ENCODE measurements at regions not wholly inside any gene's neighbourhood (a gene's known extent, or its start where the extent isn't known, plus 50 kb on each side); places are given as distances from the start of the nearest gene placed in this dataset.

GRCh38 chr3:67204951-67205350, 206.8 kb downstream of the KBTBD8 start:
- TF ChIP-seq, protein P1, sequence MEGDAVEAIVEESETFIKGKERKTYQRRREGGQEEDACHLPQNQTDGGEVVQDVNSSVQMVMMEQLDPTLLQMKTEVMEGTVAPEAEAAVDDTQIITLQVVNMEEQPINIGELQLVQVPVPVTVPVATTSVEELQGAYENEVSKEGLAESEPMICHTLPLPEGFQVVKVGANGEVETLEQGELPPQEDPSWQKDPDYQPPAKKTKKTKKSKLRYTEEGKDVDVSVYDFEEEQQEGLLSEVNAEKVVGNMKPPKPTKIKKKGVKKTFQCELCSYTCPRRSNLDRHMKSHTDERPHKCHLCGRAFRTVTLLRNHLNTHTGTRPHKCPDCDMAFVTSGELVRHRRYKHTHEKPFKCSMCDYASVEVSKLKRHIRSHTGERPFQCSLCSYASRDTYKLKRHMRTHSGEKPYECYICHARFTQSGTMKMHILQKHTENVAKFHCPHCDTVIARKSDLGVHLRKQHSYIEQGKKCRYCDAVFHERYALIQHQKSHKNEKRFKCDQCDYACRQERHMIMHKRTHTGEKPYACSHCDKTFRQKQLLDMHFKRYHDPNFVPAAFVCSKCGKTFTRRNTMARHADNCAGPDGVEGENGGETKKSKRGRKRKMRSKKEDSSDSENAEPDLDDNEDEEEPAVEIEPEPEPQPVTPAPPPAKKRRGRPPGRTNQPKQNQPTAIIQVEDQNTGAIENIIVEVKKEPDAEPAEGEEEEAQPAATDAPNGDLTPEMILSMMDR (IDR thresholded peaks at IDR 0.05; ENCODE audit: control insufficient read depth, extremely low read depth, insufficient read depth), result no peak
- DNase-seq (ENCODE audit: low read depth), result no peak
- H3K4me3 ChIP-seq (ENCODE audit: low read depth, low read length), result no peak overlapping the region

DNA sequence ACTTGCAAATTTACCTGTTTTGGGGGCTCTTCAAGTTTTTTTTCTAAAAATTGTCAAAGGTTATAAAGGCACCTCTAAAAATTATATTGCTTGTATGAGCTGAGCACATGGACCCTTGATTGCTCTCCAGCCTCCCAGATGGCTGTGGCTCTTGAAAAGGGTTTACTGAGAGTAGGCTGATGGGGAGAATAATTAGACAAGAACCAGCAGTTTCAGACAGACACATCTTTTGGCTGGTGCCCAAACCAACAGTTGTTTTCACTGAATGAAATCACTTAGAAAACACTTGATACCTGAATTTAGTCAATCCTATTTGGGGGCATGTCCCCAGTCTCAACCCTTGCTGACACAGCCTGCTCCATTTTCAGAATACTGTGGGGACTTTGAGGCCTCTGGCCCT, 217.6 kb downstream of the KBTBD8 start:
- no peak overlapping the region for H3K4me3 ChIP-seq (ENCODE audit: low read depth, low read length)
- TF ChIP-seq, protein P1 (IDR thresholded peaks at IDR 0.05; ENCODE audit: control insufficient read depth, extremely low read depth, insufficient read depth), result no peak
- no peak for DNase-seq (ENCODE audit: low read depth)

DNA sequence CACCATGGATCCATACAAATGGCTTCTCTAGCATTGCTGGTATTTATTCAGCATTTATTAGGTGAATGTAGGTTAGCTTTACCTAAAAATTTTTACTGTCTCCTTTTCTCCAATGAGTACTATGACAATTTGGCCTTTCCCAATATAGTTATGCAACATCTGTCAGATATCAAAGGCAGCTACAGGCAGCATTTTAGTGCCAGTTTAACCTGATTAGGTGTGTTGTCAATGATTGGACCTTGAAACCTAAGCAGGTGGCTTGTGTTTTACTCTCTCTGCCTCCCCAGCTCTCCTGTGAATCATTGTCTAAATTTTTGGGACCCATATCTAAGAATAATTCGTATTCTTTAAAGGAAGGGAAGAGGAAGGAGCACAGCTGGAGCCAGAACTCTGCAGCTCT, 228.9 kb downstream of the KBTBD8 start:
- H3K4me3 ChIP-seq (ENCODE audit: low read depth, low read length), result no peak overlapping the region
- TF ChIP-seq, protein P1 (IDR thresholded peaks at IDR 0.05; ENCODE audit: control insufficient read depth, extremely low read depth, insufficient read depth), result no peak
- no peak for DNase-seq (ENCODE audit: low read depth)

- H3K4me3 ChIP-seq (ENCODE audit: low read depth, low read length), result no peak overlapping the region
- TF ChIP-seq, protein P1 (IDR thresholded peaks at IDR 0.05; ENCODE audit: control insufficient read depth, extremely low read depth, insufficient read depth), result no peak
- no peak for DNase-seq (ENCODE audit: low read depth)
These were observed 230.0 kb downstream of the KBTBD8 start for GRCh38 chr3:67228136-67228535.

DNA sequence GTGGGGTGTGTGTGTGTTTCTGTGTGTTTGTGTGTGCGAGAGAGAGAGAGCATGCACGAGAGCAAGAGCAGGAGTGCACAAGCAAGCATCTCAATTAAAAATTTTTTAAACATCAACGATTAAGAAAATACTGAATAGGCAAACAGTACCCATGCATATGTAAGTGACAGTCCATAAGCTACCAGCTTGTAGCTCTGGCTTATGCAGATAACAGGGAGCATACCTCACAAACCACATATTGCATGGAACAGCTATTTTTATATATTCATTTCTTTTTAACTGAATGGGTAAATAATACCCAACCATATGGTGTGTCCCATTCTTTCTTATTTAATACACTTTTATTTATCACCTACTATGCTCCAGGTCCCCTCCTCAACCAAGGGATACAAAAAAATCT, 234.5 kb downstream of the KBTBD8 start:
- TF ChIP-seq, protein P1 (IDR thresholded peaks at IDR 0.05; ENCODE audit: control insufficient read depth, extremely low read depth, insufficient read depth), result no peak
- no peak for DNase-seq (ENCODE audit: low read depth)
- H3K4me3 ChIP-seq (ENCODE audit: low read depth, low read length), result no peak overlapping the region

- no peak for DNase-seq (ENCODE audit: low read depth)
- TF ChIP-seq, protein P1 (IDR thresholded peaks at IDR 0.05; ENCODE audit: control insufficient read depth, extremely low read depth, insufficient read depth), result no peak
- no peak overlapping the region for H3K4me3 ChIP-seq (ENCODE audit: low read depth, low read length)
These were observed 241.2 kb downstream of the KBTBD8 start for GRCh38 chr3:67239353-67239752.

DNA sequence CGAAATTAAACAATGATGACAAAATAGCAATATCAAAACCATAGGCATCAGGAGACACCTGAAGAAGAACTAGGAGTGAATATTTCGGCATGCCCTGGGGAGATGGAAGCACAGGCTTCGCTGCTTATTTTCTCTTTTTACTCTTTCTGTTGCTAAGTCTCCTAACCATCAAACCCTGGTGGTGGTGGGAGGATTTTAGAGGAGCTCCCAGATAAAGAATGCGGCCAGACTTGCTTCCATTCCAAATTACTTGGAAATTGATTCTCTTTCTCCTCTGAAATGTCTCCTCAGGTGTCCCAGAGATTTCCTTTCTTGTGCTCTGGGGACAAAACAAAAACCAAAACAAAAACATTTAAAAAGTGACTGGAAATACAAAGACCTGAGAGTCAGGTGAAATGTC, 243.0 kb downstream of the KBTBD8 start:
- no peak overlapping the region for H3K4me3 ChIP-seq (ENCODE audit: low read depth, low read length)
- DNase-seq (ENCODE audit: low read depth), result no peak
- TF ChIP-seq, protein P1 (IDR thresholded peaks at IDR 0.05; ENCODE audit: control insufficient read depth, extremely low read depth, insufficient read depth), result no peak
